Heart left ventricle (tissue), 13 donors: ENCODE measurements at regions not wholly inside any gene's neighbourhood (a gene's known extent, or its start where the extent isn't known, plus 50 kb on each side); places are given as distances from the start of the nearest gene placed in this dataset.

Experiments used
- CTCF ChIP-seq, 12 donors: fragments of 200-600 bp; sonication (generic) in 4 of 12; IDR thresholded peaks; one replicate each; pipeline versions ENCODE4 v1.5.0 to v1.8.0; 2018 to 2022; ENCODE audit warnings: antibody characterized with exemption in 12 of 12, mild to moderate bottlenecking in 5 of 12
- POLR2A ChIP-seq, 2 donors: fragments of 450-650 bp; IDR thresholded peaks; one replicate each; pipeline ENCODE4 v1.6.1; 2017; ENCODE audit warnings: antibody characterized with exemption in 2 of 2, mild to moderate bottlenecking in 2 of 2, moderate library complexity in 2 of 2
- donor health status: ischemic (EF 13 %, LVEDD 7.1; RV severe dilation, severe dysfunction).
- donor health status: DM: no; HTN: yes; CAD: no.
- donor health status: DM: no; HTN: no; CAD: no.
- donor health status: ischemic (EF 25% LVEDD 6.9; RV normal size, moderate dysfunction).
- donor health status: ischemic (EF 25% LVEDD 5.7; RV mildly dilated, moderate dysfunction).
- donor health status: ischemic (EF 35%, LVEDD 5.7; RV mildly dilated, moderate dysfunction).
- donor health status: nonischemic (EF 11% LVEDD 7.7; RV severe dilation, severe dysfunction).
- donor health status: DM: yes; HTN: yes; CAD: no.
- donor health status: PGD.
- donor health status: ischemic (EF 29% LVEDD 5.4; RV normal size, mild dysfunction).
- donor health status: nonischemic (EF 23%, LVEDD 6.1; RV moderate dilation, normal function).

- TF ChIP-seq POLR2A (IDR thresholded peaks at IDR 0.05) = no peak
- no peak for TF ChIP-seq CTCF (IDR thresholded peaks at IDR 0.05)
Observed at GRCh38 chr17:37831986-37832385, 87.1 kb upstream of the HNF1B start.
